Large intestine (tissue), 3 donors: ENCODE measurements at regions not wholly inside any gene's neighbourhood (a gene's known extent, or its start where the extent isn't known, plus 50 kb on each side); places are given as distances from the start of the nearest gene placed in this dataset.

ENCODE experiments used
- DNase-seq, 2 donors: peaks; one replicate each; pipeline versions ENCODE4 v3.0.0 to v3.0.0-alpha.2; 2013
- H3K27ac ChIP-seq: one replicate; pipeline ENCODE4 v1.5.1; 2013; ENCODE audit warnings: low read length
- H3K27me3 ChIP-seq: 2 replicates; pipeline ENCODE4 v1.6.1; 2013; ENCODE audit warnings: low read length; ENCODE audit not compliant: control insufficient read depth, insufficient read depth
- H3K36me3 ChIP-seq: 2 replicates; pipeline ENCODE4 v1.6.1; 2013; ENCODE audit warnings: low read length; ENCODE audit not compliant: control insufficient read depth, insufficient read depth
- H3K4me1 ChIP-seq: one replicate; pipeline ENCODE4 v1.6.1; 2013; ENCODE audit warnings: low read length; ENCODE audit not compliant: control insufficient read depth, insufficient read depth
- H3K4me3 ChIP-seq: one replicate; pipeline ENCODE4 v1.5.1; 2013; ENCODE audit warnings: low read length
- H3K9me3 ChIP-seq: one replicate; pipeline ENCODE4 v1.6.1; 2013; ENCODE audit warnings: mild to moderate bottlenecking, low read depth, low read length, moderate library complexity; ENCODE audit not compliant: control insufficient read depth
- WGBS: methylation state at CpG from one replicate; pipeline ENCODE4 v1.1.5; 2013; ENCODE audit warnings: low lambda C conversion rate; ENCODE audit not compliant: insufficient coverage; 5-methylcytosine and 5-hydroxymethylcytosine counted together

- H3K27ac ChIP-seq: no peak overlapping the region
- H3K27me3 ChIP-seq: no peaks in the 10 kb centered on the region
- no peaks in the 10 kb centered on the region for H3K9me3 ChIP-seq
- 67% methylated on average over 1 of the region's 4 CpGs for WGBS
- no peaks in the 10 kb centered on the region for H3K36me3 ChIP-seq
- H3K4me3 ChIP-seq: no peak overlapping the region
- DNase-seq: no peak
- H3K4me1 ChIP-seq: no peaks in the 10 kb centered on the region
Observed at GRCh38 chr1:73953586-73953985, 244.4 kb downstream of the LRRIQ3 start.

- no peak for DNase-seq
- H3K27ac ChIP-seq: no peak overlapping the region
- 94% methylated on average over 3 of the region's 5 CpGs for WGBS
- H3K27me3 ChIP-seq: no peaks in the 10 kb centered on the region
- H3K4me3 ChIP-seq: no peak overlapping the region
- H3K4me1 ChIP-seq: no peaks in the 10 kb centered on the region
- no peaks in the 10 kb centered on the region for H3K36me3 ChIP-seq
- no peaks in the 10 kb centered on the region for H3K9me3 ChIP-seq
Observed at GRCh38 chr1:73953186-73953585, 244.8 kb downstream of the LRRIQ3 start.

- Histone ChIP-seq H3K27me3 (no peaks in the 10 kb centered on the region), H3K27ac (no peak overlapping the region), H3K4me3 (no peak overlapping the region), H3K9me3 (no peaks in the 10 kb centered on the region), H3K4me1 (no peaks in the 10 kb centered on the region), H3K36me3 (no peaks in the 10 kb centered on the region)
- no peak for DNase-seq
Observed at GRCh38 chr1:73948055-73948454, 249.9 kb downstream of the LRRIQ3 start.

GRCh38 chr1:73947009-73947408, 251.0 kb downstream of the LRRIQ3 start:
- 62% methylated on average over 2 of the region's 3 CpGs for WGBS
- no peak overlapping the region for H3K4me3 ChIP-seq
- peak; percentile 17 to 43 for DNase-seq

GRCh38 chr1:73943270-73943669, 254.7 kb downstream of the LRRIQ3 start:
- H3K4me3 ChIP-seq: no peak overlapping the region
- H3K27me3 ChIP-seq: no peaks in the 10 kb centered on the region
- no peaks in the 10 kb centered on the region for H3K36me3 ChIP-seq
- no peaks in the 10 kb centered on the region for H3K4me1 ChIP-seq
- no CpG with 5 or more reads among the region's 1 CpG for WGBS
- no peak for DNase-seq
- no peak overlapping the region for H3K27ac ChIP-seq
- H3K9me3 ChIP-seq: no peaks in the 10 kb centered on the region

More at GRCh38 chr1:73947009-73947408, 251.0 kb downstream of the LRRIQ3 start:
- H3K9me3 ChIP-seq: no peaks in the 10 kb centered on the region
- H3K27me3 ChIP-seq: no peaks in the 10 kb centered on the region
- no peaks in the 10 kb centered on the region for H3K4me1 ChIP-seq
- H3K36me3 ChIP-seq: no peaks in the 10 kb centered on the region
- no peak overlapping the region for H3K27ac ChIP-seq

GRCh38 chr1:73930293-73930692, 267.7 kb downstream of the LRRIQ3 start:
- no peaks in the 10 kb centered on the region for H3K4me1 ChIP-seq
- H3K27me3 ChIP-seq: no peaks in the 10 kb centered on the region
- no CpG with 5 or more reads among the region's 1 CpG for WGBS
- no peaks in the 10 kb centered on the region for H3K9me3 ChIP-seq
- no peaks in the 10 kb centered on the region for H3K36me3 ChIP-seq
- no peak for DNase-seq
- no peak overlapping the region for H3K4me3 ChIP-seq
- H3K27ac ChIP-seq: no peak overlapping the region

- DNase-seq: no peak
- H3K27me3 ChIP-seq: no peaks in the 10 kb centered on the region
- no CpG with 5 or more reads among the region's 3 CpGs for WGBS
- H3K36me3 ChIP-seq: no peaks in the 10 kb centered on the region
- H3K4me3 ChIP-seq: no peak overlapping the region
- no peaks in the 10 kb centered on the region for H3K9me3 ChIP-seq
- no peak overlapping the region for H3K27ac ChIP-seq
- H3K4me1 ChIP-seq: no peaks in the 10 kb centered on the region
Observed at GRCh38 chr1:73914951-73915350, 283.0 kb downstream of the LRRIQ3 start.

GRCh38 chr1:73913025-73913424, 285.0 kb downstream of the LRRIQ3 start:
- H3K27ac ChIP-seq: no peak overlapping the region
- no peaks in the 10 kb centered on the region for H3K9me3 ChIP-seq
- no peaks in the 10 kb centered on the region for H3K36me3 ChIP-seq
- H3K27me3 ChIP-seq: no peaks in the 10 kb centered on the region
- H3K4me3 ChIP-seq: no peak overlapping the region
- H3K4me1 ChIP-seq: no peaks in the 10 kb centered on the region
- no peak for DNase-seq

- DNase-seq: no peak
- no CpG with 5 or more reads among the region's 1 CpG for WGBS
Observed at GRCh38 chr1:73911849-73912248, 286.1 kb downstream of the LRRIQ3 start.

GRCh38 chr1:73910466-73910865, 287.5 kb downstream of the LRRIQ3 start:
- H3K36me3 ChIP-seq: no peaks in the 10 kb centered on the region
- DNase-seq: no peak
- H3K27me3 ChIP-seq: no peaks in the 10 kb centered on the region
- H3K4me1 ChIP-seq: no peaks in the 10 kb centered on the region
- 80% methylated on average over 1 of the region's 1 CpG for WGBS
- H3K9me3 ChIP-seq: no peaks in the 10 kb centered on the region
- no peak overlapping the region for H3K4me3 ChIP-seq
- H3K27ac ChIP-seq: no peak overlapping the region

More at GRCh38 chr1:73911849-73912248, 286.1 kb downstream of the LRRIQ3 start:
- no peaks in the 10 kb centered on the region for H3K27me3 ChIP-seq
- no peaks in the 10 kb centered on the region for H3K36me3 ChIP-seq
- H3K27ac ChIP-seq: no peak overlapping the region
- H3K9me3 ChIP-seq: no peaks in the 10 kb centered on the region
- H3K4me3 ChIP-seq: no peak overlapping the region
- H3K4me1 ChIP-seq: no peaks in the 10 kb centered on the region

- H3K9me3 ChIP-seq: no peaks in the 10 kb centered on the region
- no peak overlapping the region for H3K4me3 ChIP-seq
- H3K36me3 ChIP-seq: no peaks in the 10 kb centered on the region
- no peaks in the 10 kb centered on the region for H3K27me3 ChIP-seq
- H3K4me1 ChIP-seq: no peaks in the 10 kb centered on the region
- no peak overlapping the region for H3K27ac ChIP-seq
- no peak for DNase-seq
- 100% methylated on average over 2 of the region's 2 CpGs for WGBS
Observed at GRCh38 chr1:73910062-73910461, 287.9 kb downstream of the LRRIQ3 start.
